Kidney (tissue), 13 donors: ENCODE measurements at regions not wholly inside any gene's neighbourhood (a gene's known extent, or its start where the extent isn't known, plus 50 kb on each side); places are given as distances from the start of the nearest gene placed in this dataset.

ENCODE experiments used
- DNase-seq, 5 donors: peaks; one replicate each; pipeline ENCODE4 v3.0.0-alpha.2; 2013 to 2020
- FAIRE-seq: peaks from 2 replicates; lab custom pipeline; 2012; peaks lifted over from hg19 to GRCh38; lab: Jason Lieb, UNC
- H3K27ac ChIP-seq, 2 donors: one replicate each; pipeline ENCODE4 v1.7.0; 2013; ENCODE audit warnings: low read depth in 2 of 2, low read length in 2 of 2, inconsistent platforms in 1 of 2
- H3K27me3 ChIP-seq: one replicate; pipeline ENCODE4 v1.7.1; 2013; ENCODE audit warnings: low read length, inconsistent platforms; ENCODE audit not compliant: control insufficient read depth, insufficient read depth
- H3K36me3 ChIP-seq, 3 donors: one replicate each; pipeline versions ENCODE4 v1.7.0 to v1.7.1; 2013; ENCODE audit warnings: low read length in 3 of 3, control low read depth in 1 of 3, inconsistent platforms in 1 of 3; ENCODE audit not compliant: insufficient read depth in 3 of 3, control insufficient read depth in 2 of 3
- H3K4me1 ChIP-seq, 3 donors: one replicate each; pipeline versions ENCODE4 v1.7.0 to v1.7.1; 2013; ENCODE audit warnings: low read length in 3 of 3, inconsistent platforms in 1 of 3, low read depth in 1 of 3; ENCODE audit not compliant: control insufficient read depth in 2 of 3, insufficient read depth in 2 of 3
- H3K4me3 ChIP-seq, 3 donors: one replicate each; pipeline versions ENCODE4 v1.7.0 to v1.8.1; 2013; ENCODE audit warnings: low read length in 3 of 3, control low read depth in 1 of 3, inconsistent platforms in 1 of 3
- H3K9ac ChIP-seq, 3 donors: one replicate each; pipeline versions ENCODE4 v1.7.0 to v1.7.1; 2013; ENCODE audit warnings: low read length in 3 of 3, control low read depth in 1 of 3, inconsistent platforms in 1 of 3
- H3K9me3 ChIP-seq, 3 donors: one replicate each; pipeline versions ENCODE4 v1.7.0 to v1.7.1; 2013; ENCODE audit warnings: low read length in 3 of 3, control low read depth in 1 of 3, inconsistent platforms in 1 of 3; ENCODE audit not compliant: control insufficient read depth in 2 of 3, insufficient read depth in 1 of 3
- intact Hi-C: fragments of 100-400 bp; cut with DNase I; formaldehyde crosslinking; loops from one replicate; pipeline ENCODE4 v1.11.1; 2022
- TF ChIP-seq, protein P1 (sequence below): IDR thresholded peaks from 3 replicates; pipeline ENCODE4 v1.5.1; 2012; ENCODE audit warnings: mild to moderate bottlenecking, moderate library complexity, borderline replicate concordance; ENCODE audit not compliant: insufficient read depth; ENCODE audit errors: extremely low read depth
- donor health status: control.
- donor health status: control.
- donor health status: control.
- donor health status: control.
- donor health status: control.
- donor health status: DM: yes; HTN: yes; CAD: no.
- donor health status: Normal renal cell carcinoma (clear cell type).

DNA sequence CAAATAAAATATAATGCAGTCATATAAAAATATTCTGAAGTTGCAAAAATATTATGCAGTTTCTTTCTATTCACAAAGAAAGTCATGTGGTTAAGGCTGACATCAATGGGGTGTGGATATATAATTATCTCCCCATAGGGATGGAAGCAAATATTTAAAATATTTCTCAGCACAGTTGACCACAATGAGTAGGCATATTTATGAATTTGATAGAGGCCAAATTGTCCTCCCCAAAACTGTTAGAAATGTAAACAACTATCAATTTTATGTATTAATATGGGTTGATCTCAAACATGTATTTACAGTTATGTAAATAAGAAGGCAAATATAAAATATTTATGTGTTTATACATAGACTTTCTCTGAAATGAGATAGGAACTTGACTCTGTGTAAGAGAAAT, 246.0 kb upstream of the CBLB start:
- Histone ChIP-seq H3K9ac (no peak overlapping the region), H3K36me3 (no peaks in the 10 kb centered on the region), H3K27ac (no peak overlapping the region), H3K9me3 (no peaks in the 10 kb centered on the region), H3K27me3 (no peaks in the 10 kb centered on the region), H3K4me3 (no peak overlapping the region), H3K4me1 (no peaks in the 10 kb centered on the region)
- FAIRE-seq (no peak), DNase-seq (no peak)
- intact Hi-C loops = no loop called here
- TF ChIP-seq, protein P1, sequence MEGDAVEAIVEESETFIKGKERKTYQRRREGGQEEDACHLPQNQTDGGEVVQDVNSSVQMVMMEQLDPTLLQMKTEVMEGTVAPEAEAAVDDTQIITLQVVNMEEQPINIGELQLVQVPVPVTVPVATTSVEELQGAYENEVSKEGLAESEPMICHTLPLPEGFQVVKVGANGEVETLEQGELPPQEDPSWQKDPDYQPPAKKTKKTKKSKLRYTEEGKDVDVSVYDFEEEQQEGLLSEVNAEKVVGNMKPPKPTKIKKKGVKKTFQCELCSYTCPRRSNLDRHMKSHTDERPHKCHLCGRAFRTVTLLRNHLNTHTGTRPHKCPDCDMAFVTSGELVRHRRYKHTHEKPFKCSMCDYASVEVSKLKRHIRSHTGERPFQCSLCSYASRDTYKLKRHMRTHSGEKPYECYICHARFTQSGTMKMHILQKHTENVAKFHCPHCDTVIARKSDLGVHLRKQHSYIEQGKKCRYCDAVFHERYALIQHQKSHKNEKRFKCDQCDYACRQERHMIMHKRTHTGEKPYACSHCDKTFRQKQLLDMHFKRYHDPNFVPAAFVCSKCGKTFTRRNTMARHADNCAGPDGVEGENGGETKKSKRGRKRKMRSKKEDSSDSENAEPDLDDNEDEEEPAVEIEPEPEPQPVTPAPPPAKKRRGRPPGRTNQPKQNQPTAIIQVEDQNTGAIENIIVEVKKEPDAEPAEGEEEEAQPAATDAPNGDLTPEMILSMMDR = no peak

DNA sequence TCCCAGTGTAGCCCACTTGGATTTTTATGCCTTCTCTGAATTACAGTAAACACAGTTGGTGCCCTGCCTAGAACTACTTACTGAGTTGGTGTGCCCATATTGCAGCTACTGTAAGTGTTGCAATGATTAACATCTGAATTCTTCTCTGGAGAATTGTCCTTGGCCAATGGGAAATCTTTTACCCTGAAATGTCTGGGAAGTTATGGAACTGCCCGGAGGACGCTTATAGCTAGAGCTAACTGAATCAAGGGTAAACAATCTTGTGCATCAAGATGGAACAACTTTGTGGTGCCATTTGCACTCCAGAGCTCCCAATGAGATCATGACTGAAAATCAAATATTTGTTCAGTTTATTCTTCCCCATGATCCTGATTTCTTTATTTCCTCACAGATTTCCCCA, 246.7 kb upstream of the CBLB start:
- DNase-seq (no peak), FAIRE-seq (no peak)
- intact Hi-C loops = no loop called here
- H3K36me3 ChIP-seq = no peaks in the 10 kb centered on the region
- TF ChIP-seq, protein P1 = no peak
- H3K9ac ChIP-seq = no peak overlapping the region
- H3K27ac ChIP-seq = no peak overlapping the region
- no peak overlapping the region for H3K4me3 ChIP-seq
- H3K9me3 ChIP-seq = no peaks in the 10 kb centered on the region
- no peaks in the 10 kb centered on the region for H3K4me1 ChIP-seq
- no peaks in the 10 kb centered on the region for H3K27me3 ChIP-seq

DNA sequence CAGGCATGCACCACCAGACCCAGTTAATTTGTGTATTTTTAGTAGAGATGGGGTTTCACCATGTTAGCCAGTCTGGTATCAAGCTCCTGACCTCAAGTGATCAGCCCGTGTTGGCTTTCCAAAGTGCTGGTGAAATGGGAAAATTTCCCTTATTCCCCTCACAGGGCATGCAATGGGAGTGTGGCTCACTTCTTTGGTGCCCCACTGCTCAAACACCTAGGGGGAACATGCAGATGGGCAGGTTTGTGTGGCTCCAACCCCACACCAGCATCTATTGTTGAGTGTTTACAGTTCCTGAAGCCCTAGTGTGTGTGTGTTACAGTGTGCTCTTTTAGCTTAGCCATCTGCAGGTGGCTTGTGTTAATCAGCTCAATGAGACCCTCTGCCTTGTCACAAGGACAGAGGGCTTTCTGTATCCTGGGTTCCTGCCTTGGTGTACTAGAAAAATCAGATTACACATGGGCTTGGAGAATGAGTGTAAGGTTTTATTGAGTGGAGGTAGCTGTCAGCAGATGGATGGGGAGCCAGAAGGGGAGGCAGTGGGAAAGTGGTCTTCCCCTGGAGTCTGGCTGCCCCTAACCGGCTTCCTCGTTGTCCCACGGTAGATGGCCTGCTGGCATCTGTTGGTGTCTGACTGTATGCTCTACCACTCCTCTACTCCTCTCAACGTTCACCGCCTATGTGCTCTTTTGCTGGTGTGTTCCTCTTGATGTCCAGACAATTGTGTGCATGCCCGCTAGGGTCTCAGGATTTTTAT, 248.1 kb upstream of the CBLB start:
- no peak for FAIRE-seq

More for the DNA sequence above, 248.1 kb upstream of the CBLB start:
- intact Hi-C loops = no loop called here
- no peak overlapping the region for H3K4me3 ChIP-seq
- H3K27me3 ChIP-seq = no peaks in the 10 kb centered on the region
- H3K27ac ChIP-seq = no peak overlapping the region
- no peak for DNase-seq
- no peaks in the 10 kb centered on the region for H3K4me1 ChIP-seq
- TF ChIP-seq, protein P1 = no peak
- H3K9me3 ChIP-seq = no peaks in the 10 kb centered on the region
- H3K9ac ChIP-seq = no peak overlapping the region
- H3K36me3 ChIP-seq = no peaks in the 10 kb centered on the region
